Right lobe of liver (tissue), 6 donors: ENCODE measurements at regions not wholly inside any gene's neighbourhood (a gene's known extent, or its start where the extent isn't known, plus 50 kb on each side); places are given as distances from the start of the nearest gene placed in this dataset.

Source experiments
- ATAC-seq, 4 donors: fragments of 200-7000 bp; cut with Tn5 transposase; one replicate each; pipeline ENCODE4 v1.9.1; 2020; ENCODE audit warnings: mild to moderate bottlenecking in 4 of 4, moderate library complexity in 4 of 4
- DNase-seq, 3 donors: peaks; one replicate each; pipeline ENCODE4 v3.0.0-alpha.2; 2020
- H3K27ac ChIP-seq, 3 donors: fragments of 200-600 bp; one replicate each; pipeline ENCODE4 v1.8.0; 2022
- H3K27me3 ChIP-seq, 2 donors: fragments of 200-600 bp; one replicate each; pipeline ENCODE4 v1.8.0; 2022
- H3K36me3 ChIP-seq, 4 donors: fragments of 200-600 bp; sonication (generic) in 1 of 4; one replicate each; pipeline versions ENCODE4 v1.5.1 to v1.8.0; 2017 to 2022; ENCODE audit warnings: control low read depth in 1 of 4
- H3K4me1 ChIP-seq, 4 donors: fragments of 200-600 bp; sonication (generic) in 1 of 4; one replicate each; pipeline versions ENCODE4 v1.5.1 to v1.8.0; 2017 to 2022; ENCODE audit warnings: control low read depth in 1 of 4
- H3K4me3 ChIP-seq, 3 donors: fragments of 200-600 bp; one replicate each; pipeline ENCODE4 v1.8.0; 2022
- H3K9me3 ChIP-seq, 4 donors: fragments of 200-600 bp; sonication (generic) in 1 of 4; one replicate each; pipeline versions ENCODE4 v1.5.1 to v1.8.0; 2017 to 2022; ENCODE audit warnings: control low read depth in 1 of 4
- CTCF ChIP-seq, 4 donors: fragments of 200-600 bp in 3 of 4; fragments of 450-650 bp in 1 of 4; IDR thresholded peaks; one replicate each; pipeline versions ENCODE4 v1.5.1 to v1.8.0; 2016 to 2022; ENCODE audit warnings: antibody characterized with exemption in 4 of 4, mild to moderate bottlenecking in 2 of 4
- POLR2A ChIP-seq: fragments of 450-650 bp; IDR thresholded peaks from one replicate; pipeline ENCODE4 v1.6.1; 2017; ENCODE audit warnings: antibody characterized with exemption, mild to moderate bottlenecking
- WGBS: methylation state at CpG from one replicate; pipeline ENCODE4 v1.1.6; 2018; ENCODE audit warnings: low coverage, low lambda C conversion rate; ENCODE audit not compliant: insufficient coverage; ENCODE audit errors: missing lambda C conversion rate; 5-methylcytosine and 5-hydroxymethylcytosine counted together
- intact Hi-C, 2 donors: fragments of 100-400 bp; cut with DNase I; formaldehyde crosslinking; loops; one replicate each; pipeline versions ENCODE4 v1.11.2 to v1.14.1; 2022
- donor health status: DM: no; HTN: yes; CAD: no.
- donor health status: DM: no; HTN: no; CAD: no.
- donor health status: DM: no; HTN: no; CAD: no.
- donor health status: DM: no; HTN: yes; CAD: no.
- donor health status: DM: no; HTN: yes; CAD: no.

DNA sequence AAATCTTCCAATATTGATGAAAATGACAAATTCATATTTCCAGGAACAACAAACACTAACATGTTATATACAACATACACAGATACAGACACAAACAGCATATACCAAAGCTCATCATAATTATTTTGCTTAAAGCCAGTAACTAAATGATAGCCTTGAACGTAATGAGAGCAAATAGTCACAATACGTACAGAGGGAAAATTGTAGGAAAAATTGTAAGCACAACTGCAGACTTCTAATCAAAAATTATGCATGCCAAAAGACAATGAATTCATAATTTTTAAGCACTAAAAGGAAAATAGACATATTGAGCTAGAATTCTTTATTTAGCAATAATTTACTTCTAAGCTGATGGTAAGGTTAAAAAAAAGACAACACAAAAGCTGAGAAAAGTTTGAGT is 1466.9 kb upstream of the CELF2 start:
- no peaks in the 10 kb centered on the region for H3K4me1 ChIP-seq
- TF ChIP-seq POLR2A = no peak
- TF ChIP-seq CTCF (IDR thresholded peaks at IDR 0.05) = no peak
- H3K36me3 ChIP-seq = no peaks in the 10 kb centered on the region
- no peak overlapping the region for H3K4me3 ChIP-seq
- no peaks in the 10 kb centered on the region for H3K9me3 ChIP-seq
- H3K27me3 ChIP-seq = no peaks in the 10 kb centered on the region
- no peak overlapping the region for H3K27ac ChIP-seq
- 49% methylated on average over 2 of the region's 2 CpGs for WGBS
- intact Hi-C loops = no loop called here
- ATAC-seq (no peak), DNase-seq (no peak)

GRCh38 chr10:9554321-9554720 is 1463.4 kb upstream of the CELF2 start:
- Histone ChIP-seq H3K36me3 (no peaks in the 10 kb centered on the region), H3K27me3 (no peaks in the 10 kb centered on the region), H3K4me1 (no peaks in the 10 kb centered on the region), H3K9me3 (no peaks in the 10 kb centered on the region), H3K27ac (no peak overlapping the region), H3K4me3 (no peak overlapping the region)
- intact Hi-C loops = no loop called here
- DNase-seq (no peak), ATAC-seq (no peak)
- no peak for TF ChIP-seq CTCF (IDR thresholded peaks at IDR 0.05)
- no peak for TF ChIP-seq POLR2A
- WGBS = 0% methylated on average over 1 of the region's 1 CpG

GRCh38 chr10:9560976-9561375 is 1456.7 kb upstream of the CELF2 start:
- no peak overlapping the region for H3K27ac ChIP-seq
- no peaks in the 10 kb centered on the region for H3K36me3 ChIP-seq
- ATAC-seq (no peak), DNase-seq (no peak)
- no peaks in the 10 kb centered on the region for H3K9me3 ChIP-seq
- no peaks in the 10 kb centered on the region for H3K4me1 ChIP-seq
- intact Hi-C loops = no loop called here
- no peaks in the 10 kb centered on the region for H3K27me3 ChIP-seq
- 21% methylated on average over 3 of the region's 3 CpGs for WGBS
- no peak overlapping the region for H3K4me3 ChIP-seq
- TF ChIP-seq POLR2A = no peak
- TF ChIP-seq CTCF (IDR thresholded peaks at IDR 0.05) = no peak

GRCh38 chr10:9561821-9562505 is 1455.7 kb upstream of the CELF2 start:
- ATAC-seq = no peak
- Histone ChIP-seq H3K27me3 (no peaks in the 10 kb centered on the region), H3K4me3 (no peak overlapping the region), H3K4me1 (no peaks in the 10 kb centered on the region), H3K27ac (no peak overlapping the region), H3K9me3 (no peaks in the 10 kb centered on the region), H3K36me3 (no peaks in the 10 kb centered on the region)
- intact Hi-C loops = no loop called here
- WGBS = 0% methylated on average over 1 of the region's 1 CpG
- TF ChIP-seq POLR2A (no peak), CTCF (IDR thresholded peaks at IDR 0.05) (no peak)
- DNase-seq = no peak

DNA sequence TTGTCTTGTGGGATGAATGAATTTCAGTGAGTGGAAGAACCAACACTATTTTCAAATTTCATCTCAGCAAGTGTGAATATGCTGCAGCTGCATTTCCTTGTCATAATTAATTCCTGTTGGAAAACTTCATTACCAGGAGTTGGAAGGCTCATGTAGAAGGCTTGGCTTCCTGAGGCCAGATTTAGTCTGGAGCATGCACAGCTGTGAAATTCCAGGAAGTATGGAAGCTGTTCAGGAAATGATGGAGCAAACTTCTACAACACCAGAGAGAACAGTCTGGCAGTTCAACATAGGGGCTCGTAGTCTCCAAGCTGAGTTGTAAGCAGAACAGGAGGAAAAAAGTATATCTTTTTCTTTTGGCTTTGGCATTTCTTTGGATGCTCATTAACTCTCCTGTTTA is 1439.9 kb upstream of the CELF2 start:
- Histone ChIP-seq H3K36me3 (no peaks in the 10 kb centered on the region), H3K4me1 (no peaks in the 10 kb centered on the region), H3K27ac (no peak overlapping the region), H3K4me3 (no peak overlapping the region), H3K27me3 (no peaks in the 10 kb centered on the region), H3K9me3 (no peaks in the 10 kb centered on the region)
- DNase-seq (no peak), ATAC-seq (no peak)
- TF ChIP-seq POLR2A = no peak
- no peak for TF ChIP-seq CTCF (IDR thresholded peaks at IDR 0.05)
- WGBS = 20% methylated on average over 1 of the region's 1 CpG
- intact Hi-C loops = no loop called here
